ENCODE measurements at regions not wholly inside any gene's neighbourhood (a gene's known extent, or its start where the extent isn't known, plus 50 kb on each side); places are given as distances from the start of the nearest gene placed in this dataset.

- TF ChIP-seq TARDBP (IDR thresholded peaks at IDR 0.05) (no peak), BHLHE40 (IDR thresholded peaks at IDR 0.05; ENCODE audit: borderline replicate concordance) (no peak), SUZ12 (IDR thresholded peaks at IDR 0.05) (no peak), ELF4 (IDR thresholded peaks at IDR 0.05) (no peak), FOXA1 (IDR thresholded peaks at IDR 0.05) (no peak), L3MBTL2 (conservative IDR thresholded peaks at IDR 0.05) (no peak)
These were observed 664.8 kb downstream of the STK39 start for GRCh38 chr2:167582619-167583018.
